ENCODE measurements at regions not wholly inside any gene's neighbourhood (a gene's known extent, or its start where the extent isn't known, plus 50 kb on each side); places are given as distances from the start of the nearest gene placed in this dataset.

DNA sequence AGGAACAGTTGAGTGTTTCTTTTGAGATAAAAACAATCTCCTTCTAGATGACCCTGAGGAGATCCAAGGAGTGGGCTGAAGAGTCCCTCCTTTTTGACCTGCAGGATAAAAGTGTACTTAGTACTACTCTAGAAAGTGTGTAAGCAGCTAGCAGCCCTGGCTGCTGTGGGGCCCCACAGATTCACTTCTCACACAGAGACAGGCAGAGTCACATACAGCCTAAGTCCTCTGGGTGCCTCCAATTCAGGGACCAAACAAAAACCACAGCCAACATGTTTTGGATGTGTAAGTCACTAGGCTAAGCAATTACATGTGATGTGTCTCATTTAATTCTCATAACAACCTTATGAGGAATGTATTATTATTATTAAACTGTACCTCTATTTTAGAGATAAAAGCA lies 97.1 kb downstream of the TMEM100 start:
- Mint-ChIP-seq H3K36me3 (ENCODE audit: unreplicated experiment) (no peaks in the 10 kb centered on the region), H3K9me3 (ENCODE audit: unreplicated experiment) (no peaks in the 10 kb centered on the region), H3K27me3 (ENCODE audit: unreplicated experiment) (no peaks in the 10 kb centered on the region), H3K4me1 (ENCODE audit: unreplicated experiment) (no peaks in the 10 kb centered on the region), H3K4me3 (ENCODE audit: unreplicated experiment) (no peak overlapping the region), H3K27ac (ENCODE audit: unreplicated experiment) (no peak overlapping the region)
- no peak for DNase-seq (ENCODE audit: extremely low spot score, unreplicated experiment)
- TF ChIP-seq CTCF (IDR thresholded peaks at IDR 0.05): no peak

DNA sequence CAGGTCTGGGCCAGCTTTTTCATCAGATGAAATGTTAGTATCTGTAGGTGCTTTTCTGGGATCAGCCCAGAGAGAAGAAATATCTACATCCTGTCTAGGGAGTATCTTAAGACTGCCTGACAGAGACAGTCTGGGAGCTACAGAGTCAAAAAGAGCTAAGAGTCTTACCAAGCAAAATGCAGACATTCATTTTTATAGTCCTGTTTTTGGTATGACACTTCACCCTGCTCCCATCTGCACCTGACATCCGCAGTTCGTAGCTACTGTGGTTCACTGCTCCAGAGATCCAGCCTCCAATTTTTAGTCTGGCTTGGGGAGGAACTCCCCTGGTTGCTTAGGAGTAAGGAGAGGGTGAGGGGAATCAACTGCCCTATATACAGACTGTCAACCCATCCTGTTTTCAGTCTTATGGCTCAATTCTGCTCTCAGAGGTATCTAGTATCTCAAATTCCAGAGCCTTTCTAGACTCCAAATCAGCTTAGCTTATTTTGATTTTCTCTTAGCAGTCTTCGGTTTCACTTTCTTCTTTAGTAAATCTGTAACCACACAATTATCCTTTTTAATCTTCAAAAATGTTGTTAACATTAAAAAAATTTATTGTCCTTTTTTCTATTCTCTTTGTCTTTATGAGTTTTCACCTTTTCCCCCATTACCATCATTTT lies 97.8 kb downstream of the TMEM100 start:
- Mint-ChIP-seq H3K27me3 (ENCODE audit: unreplicated experiment) (no peaks in the 10 kb centered on the region), H3K9me3 (ENCODE audit: unreplicated experiment) (no peaks in the 10 kb centered on the region), H3K36me3 (ENCODE audit: unreplicated experiment) (no peaks in the 10 kb centered on the region)

GRCh38 chr17:55622547-55622946 lies 100.1 kb downstream of the TMEM100 start:
- Mint-ChIP-seq H3K4me1 (ENCODE audit: unreplicated experiment) (no peaks in the 10 kb centered on the region), H3K36me3 (ENCODE audit: unreplicated experiment) (no peaks in the 10 kb centered on the region), H3K9me3 (ENCODE audit: unreplicated experiment) (no peaks in the 10 kb centered on the region), H3K27me3 (ENCODE audit: unreplicated experiment) (peaks cover 4% of the 10 kb centered on the region), H3K27ac (ENCODE audit: unreplicated experiment) (no peak overlapping the region), H3K4me3 (ENCODE audit: unreplicated experiment) (no peak overlapping the region)
- TF ChIP-seq CTCF (IDR thresholded peaks at IDR 0.05): no peak
- DNase-seq (ENCODE audit: extremely low spot score, unreplicated experiment): no peak

More for the DNA sequence above, 97.8 kb downstream of the TMEM100 start:
- no peaks in the 10 kb centered on the region for H3K4me1 Mint-ChIP-seq (ENCODE audit: unreplicated experiment)
- H3K4me3 Mint-ChIP-seq (ENCODE audit: unreplicated experiment): no peak overlapping the region
- DNase-seq (ENCODE audit: extremely low spot score, unreplicated experiment): no peak
- H3K27ac Mint-ChIP-seq (ENCODE audit: unreplicated experiment): no peak overlapping the region
- TF ChIP-seq CTCF (IDR thresholded peaks at IDR 0.05): no peak

DNA sequence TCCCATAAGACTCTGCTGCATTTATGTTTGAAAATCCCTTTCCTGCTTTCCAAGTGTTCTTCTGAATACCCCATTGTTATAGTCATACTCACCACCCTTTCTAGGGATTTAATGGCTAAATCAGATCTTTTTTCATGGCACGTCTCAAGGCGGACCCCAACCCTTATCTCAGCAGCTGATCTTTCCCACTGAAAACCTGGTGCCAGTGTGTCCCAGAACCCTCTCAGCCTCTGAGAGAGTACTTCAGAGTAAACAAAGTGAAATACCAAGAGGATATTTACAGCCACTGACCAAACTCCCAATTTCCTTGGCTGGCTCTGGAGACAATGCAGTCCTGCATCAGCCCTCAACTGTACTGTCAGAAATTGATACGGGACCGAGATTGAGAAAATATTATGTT lies 101.7 kb downstream of the TMEM100 start:
- H3K4me1 Mint-ChIP-seq (ENCODE audit: unreplicated experiment): no peaks in the 10 kb centered on the region
- no peaks in the 10 kb centered on the region for H3K9me3 Mint-ChIP-seq (ENCODE audit: unreplicated experiment)
- H3K4me3 Mint-ChIP-seq (ENCODE audit: unreplicated experiment): no peak overlapping the region
- no peak overlapping the region for H3K27ac Mint-ChIP-seq (ENCODE audit: unreplicated experiment)
- no peak for DNase-seq (ENCODE audit: extremely low spot score, unreplicated experiment)
- TF ChIP-seq CTCF (IDR thresholded peaks at IDR 0.05): no peak
- H3K36me3 Mint-ChIP-seq (ENCODE audit: unreplicated experiment): no peaks in the 10 kb centered on the region
- H3K27me3 Mint-ChIP-seq (ENCODE audit: unreplicated experiment): peaks cover 4% of the 10 kb centered on the region

DNA sequence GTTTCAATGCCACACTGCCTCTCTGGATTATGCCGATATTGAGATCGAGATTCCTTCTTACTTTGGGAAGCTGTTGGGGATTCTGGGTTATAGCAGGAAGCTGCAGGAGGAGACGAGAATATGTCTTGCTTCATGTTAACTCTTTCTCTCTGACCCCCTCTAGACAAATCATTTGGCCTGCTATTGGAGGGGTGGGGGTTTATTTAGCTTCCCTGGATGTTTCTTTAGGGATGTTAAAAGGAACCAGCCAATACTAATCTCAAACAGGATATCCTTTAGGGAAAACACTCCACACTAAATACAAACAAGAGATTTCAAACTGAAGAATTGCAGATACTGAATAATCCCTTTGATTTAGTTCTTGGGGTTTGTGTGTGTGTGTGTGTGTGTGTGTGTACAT lies 102.6 kb downstream of the TMEM100 start:
- H3K36me3 Mint-ChIP-seq (ENCODE audit: unreplicated experiment): no peaks in the 10 kb centered on the region
- no peak overlapping the region for H3K4me3 Mint-ChIP-seq (ENCODE audit: unreplicated experiment)
- no peak for DNase-seq (ENCODE audit: extremely low spot score, unreplicated experiment)
- TF ChIP-seq CTCF (IDR thresholded peaks at IDR 0.05): no peak
- peaks cover 4% of the 10 kb centered on the region for H3K27me3 Mint-ChIP-seq (ENCODE audit: unreplicated experiment)
- H3K27ac Mint-ChIP-seq (ENCODE audit: unreplicated experiment): no peak overlapping the region
- no peaks in the 10 kb centered on the region for H3K9me3 Mint-ChIP-seq (ENCODE audit: unreplicated experiment)
- H3K4me1 Mint-ChIP-seq (ENCODE audit: unreplicated experiment): no peaks in the 10 kb centered on the region
